ENCODE measurements at regions not wholly inside any gene's neighbourhood (a gene's known extent, or its start where the extent isn't known, plus 50 kb on each side); places are given as distances from the start of the nearest gene placed in this dataset.

DNA sequence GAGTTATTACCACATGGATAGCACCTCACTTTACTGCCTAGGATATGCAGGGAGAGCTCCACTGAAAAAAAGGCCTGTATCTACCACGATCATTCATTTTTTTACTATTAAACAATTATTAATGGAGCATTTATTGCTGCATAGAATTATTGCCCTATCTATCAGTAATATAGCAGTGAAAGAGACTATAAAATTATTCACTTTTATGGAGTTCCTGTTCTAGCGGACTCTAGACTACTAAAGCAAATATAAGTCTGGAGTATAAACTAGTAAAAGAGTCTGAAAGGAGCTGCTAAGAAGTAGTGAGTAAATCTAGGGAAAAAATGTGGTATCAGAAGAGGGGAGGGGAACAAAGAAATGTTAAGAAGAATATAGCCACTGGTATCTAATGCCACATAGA lies 150.4 kb upstream of the CYLC2 start:
- TF ChIP-seq YY1 (IDR thresholded peaks at IDR 0.05; ENCODE audit: insufficient read depth, insufficient read length) (no peak), SUZ12 (IDR thresholded peaks at IDR 0.05; ENCODE audit: extremely low read depth, insufficient read depth, insufficient read length) (no peak)

Measured in NT2/D1 (cell line).